BE2C (cell line): ENCODE measurements at regions not wholly inside any gene's neighbourhood (a gene's known extent, or its start where the extent isn't known, plus 50 kb on each side); places are given as distances from the start of the nearest gene placed in this dataset.

ENCODE experiments used
- DNase-seq: peaks from one replicate; pipeline ENCODE4 v3.0.0-alpha.2; 2020
- H3K27me3 ChIP-seq: fragments of 250-450 bp; sonication (Bioruptor Pico); 2 replicates; pipeline ENCODE4 v1.5.1; 2020; ENCODE audit warnings: mild to moderate bottlenecking
- H3K36me3 ChIP-seq: fragments of 250-450 bp; sonication (Bioruptor Pico); 2 replicates; pipeline ENCODE4 v1.5.1; 2020; ENCODE audit warnings: mild to moderate bottlenecking
- H3K4me1 ChIP-seq: fragments of 250-450 bp; sonication (Bioruptor Pico); 2 replicates; pipeline ENCODE4 v1.5.1; 2020
- H3K4me3 ChIP-seq: 2 replicates; pipeline ENCODE4 v1.5.1; 2011; ENCODE audit warnings: low read depth, low read length
- H3K9me3 ChIP-seq: fragments of 250-450 bp; sonication (Bioruptor Pico); 2 replicates; pipeline ENCODE4 v1.5.1; 2020
- CTCF ChIP-seq: IDR thresholded peaks from 2 replicates; pipeline ENCODE4 v1.5.1; 2012; ENCODE audit warnings: mild to moderate bottlenecking, low read depth, low read length

DNA sequence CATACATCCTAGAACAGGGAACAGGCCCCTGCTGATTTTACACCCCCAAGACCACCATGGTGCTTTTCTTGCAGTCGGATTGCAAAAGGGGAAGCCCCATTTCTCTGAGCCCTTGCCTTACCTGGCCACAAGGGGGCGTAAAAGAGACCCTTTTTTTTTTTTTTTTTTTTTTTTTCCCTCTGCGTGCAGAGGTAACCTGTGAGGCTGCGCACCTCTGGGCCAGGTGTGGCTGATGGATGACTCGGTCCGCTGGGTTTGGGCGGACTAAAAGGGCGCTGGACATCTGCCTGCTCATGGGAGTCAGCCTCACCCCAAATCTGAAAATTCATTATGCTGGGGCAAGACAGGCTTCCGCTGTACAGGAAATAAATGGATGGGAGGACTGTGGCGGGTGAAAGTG is 281.0 kb downstream of the CBLN1 start:
- no peak overlapping the region for H3K4me3 ChIP-seq
- TF ChIP-seq CTCF, result peak; percentile 59
- no peaks in the 10 kb centered on the region for H3K4me1 ChIP-seq
- no peaks in the 10 kb centered on the region for H3K27me3 ChIP-seq
- H3K9me3 ChIP-seq, result no peaks in the 10 kb centered on the region
- no peak for DNase-seq
- H3K36me3 ChIP-seq, result no peaks in the 10 kb centered on the region

- Histone ChIP-seq H3K4me3 (no peak overlapping the region), H3K4me1 (no peaks in the 10 kb centered on the region), H3K27me3 (no peaks in the 10 kb centered on the region), H3K36me3 (no peaks in the 10 kb centered on the region), H3K9me3 (no peaks in the 10 kb centered on the region)
- DNase-seq, result no peak
- no peak for TF ChIP-seq CTCF
These were observed 282.1 kb downstream of the CBLN1 start for GRCh38 chr16:48999508-48999907.

- no peaks in the 10 kb centered on the region for H3K27me3 ChIP-seq
- no peak overlapping the region for H3K4me3 ChIP-seq
- H3K9me3 ChIP-seq, result no peaks in the 10 kb centered on the region
- H3K4me1 ChIP-seq, result no peaks in the 10 kb centered on the region
- no peak for TF ChIP-seq CTCF
- DNase-seq, result no peak
- no peaks in the 10 kb centered on the region for H3K36me3 ChIP-seq
These were observed 282.6 kb downstream of the CBLN1 start for GRCh38 chr16:48999044-48999443.

- Histone ChIP-seq H3K36me3 (no peaks in the 10 kb centered on the region), H3K27me3 (no peaks in the 10 kb centered on the region), H3K9me3 (no peaks in the 10 kb centered on the region), H3K4me3 (no peak overlapping the region), H3K4me1 (no peaks in the 10 kb centered on the region)
- TF ChIP-seq CTCF, result no peak
- no peak for DNase-seq
These were observed 283.7 kb downstream of the CBLN1 start for GRCh38 chr16:48997946-48998345.

GRCh38 chr16:48997081-48997615 is 284.5 kb downstream of the CBLN1 start:
- Histone ChIP-seq H3K4me3 (no peak overlapping the region), H3K27me3 (no peaks in the 10 kb centered on the region), H3K9me3 (no peaks in the 10 kb centered on the region), H3K36me3 (no peaks in the 10 kb centered on the region), H3K4me1 (no peaks in the 10 kb centered on the region)
- no peak for TF ChIP-seq CTCF
- no peak for DNase-seq

DNA sequence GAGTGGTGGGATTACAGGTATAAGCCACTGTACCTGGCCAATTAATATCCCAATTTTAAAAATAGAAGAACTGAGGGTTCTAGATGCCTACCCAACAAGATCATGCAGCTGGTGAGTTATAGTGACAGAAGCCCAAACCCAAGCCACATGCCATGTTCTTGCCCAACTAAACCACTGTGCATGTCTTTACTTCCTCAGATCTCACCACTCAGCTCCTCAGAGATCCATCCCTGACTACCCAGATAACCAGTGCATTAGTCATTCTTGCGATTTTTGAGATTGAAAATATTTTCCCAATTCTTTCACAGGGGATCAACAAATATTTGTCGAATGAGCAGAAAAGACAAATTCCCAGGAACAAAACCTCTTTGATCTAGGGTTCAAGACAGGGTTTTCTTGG is 303.1 kb downstream of the CBLN1 start:
- no peaks in the 10 kb centered on the region for H3K27me3 ChIP-seq
- H3K36me3 ChIP-seq, result no peaks in the 10 kb centered on the region
- H3K4me1 ChIP-seq, result no peaks in the 10 kb centered on the region
- H3K4me3 ChIP-seq, result no peak overlapping the region
- no peaks in the 10 kb centered on the region for H3K9me3 ChIP-seq
- DNase-seq, result no peak
- TF ChIP-seq CTCF, result no peak
